C4-2B (cell line): ENCODE measurements at regions not wholly inside any gene's neighbourhood (a gene's known extent, or its start where the extent isn't known, plus 50 kb on each side); places are given as distances from the start of the nearest gene placed in this dataset.
"Not testable (repeated sequence)": the region's sequence is repeated elsewhere in the genome, so short reads cannot be mapped to it uniquely, and the experiment has no call there.

Source experiments
- ZFX ChIP-seq: fragments of 450-650 bp; IDR thresholded peaks from 2 replicates; pipeline ENCODE4 v1.6.1; 2017
- TF ChIP-seq, protein P1 (sequence below): fragments of 450-650 bp; conservative IDR thresholded peaks from 2 replicates; pipeline ENCODE4 v1.5.1; 2017; ENCODE audit warnings: mild to moderate bottlenecking

DNA sequence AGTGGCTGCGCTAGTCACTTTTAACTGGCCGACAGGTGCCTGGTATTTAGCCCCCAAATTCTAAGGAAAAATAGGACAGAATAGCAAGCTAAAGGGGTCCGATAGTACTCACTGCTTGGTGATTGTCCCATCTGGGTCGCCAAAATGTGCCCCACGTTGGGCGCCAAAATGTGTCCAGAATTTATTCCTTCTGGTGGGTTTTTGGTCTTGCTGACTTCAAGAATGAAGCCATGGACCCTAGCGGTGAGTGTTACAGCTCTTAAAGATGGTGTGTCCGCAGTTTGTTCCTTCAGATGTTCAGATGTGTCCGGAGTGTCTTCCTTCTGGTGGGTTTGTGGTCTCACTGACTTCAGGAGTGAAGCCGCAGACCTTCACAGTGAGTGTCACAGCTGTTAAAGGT is 144.8 kb upstream of the XIRP2 start:
- TF ChIP-seq, protein P1, sequence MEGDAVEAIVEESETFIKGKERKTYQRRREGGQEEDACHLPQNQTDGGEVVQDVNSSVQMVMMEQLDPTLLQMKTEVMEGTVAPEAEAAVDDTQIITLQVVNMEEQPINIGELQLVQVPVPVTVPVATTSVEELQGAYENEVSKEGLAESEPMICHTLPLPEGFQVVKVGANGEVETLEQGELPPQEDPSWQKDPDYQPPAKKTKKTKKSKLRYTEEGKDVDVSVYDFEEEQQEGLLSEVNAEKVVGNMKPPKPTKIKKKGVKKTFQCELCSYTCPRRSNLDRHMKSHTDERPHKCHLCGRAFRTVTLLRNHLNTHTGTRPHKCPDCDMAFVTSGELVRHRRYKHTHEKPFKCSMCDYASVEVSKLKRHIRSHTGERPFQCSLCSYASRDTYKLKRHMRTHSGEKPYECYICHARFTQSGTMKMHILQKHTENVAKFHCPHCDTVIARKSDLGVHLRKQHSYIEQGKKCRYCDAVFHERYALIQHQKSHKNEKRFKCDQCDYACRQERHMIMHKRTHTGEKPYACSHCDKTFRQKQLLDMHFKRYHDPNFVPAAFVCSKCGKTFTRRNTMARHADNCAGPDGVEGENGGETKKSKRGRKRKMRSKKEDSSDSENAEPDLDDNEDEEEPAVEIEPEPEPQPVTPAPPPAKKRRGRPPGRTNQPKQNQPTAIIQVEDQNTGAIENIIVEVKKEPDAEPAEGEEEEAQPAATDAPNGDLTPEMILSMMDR = not testable (repeated sequence)
- TF ChIP-seq ZFX = not testable (repeated sequence)
